Upper lobe of right lung (tissue), 1 donor: ENCODE measurements at regions not wholly inside any gene's neighbourhood (a gene's known extent, or its start where the extent isn't known, plus 50 kb on each side); places are given as distances from the start of the nearest gene placed in this dataset.

Experiments used
- ATAC-seq: fragments of 200-7000 bp; cut with Tn5 transposase; one replicate; pipeline ENCODE4 v1.9.1; 2020; ENCODE audit warnings: mild to moderate bottlenecking, moderate library complexity
- DNase-seq: peaks from one replicate; pipeline ENCODE4 v3.0.0-alpha.2; 2020
- H3K27ac ChIP-seq: fragments of 200-600 bp; one replicate; pipeline ENCODE4 v1.8.0; 2022
- H3K27me3 ChIP-seq: fragments of 200-600 bp; one replicate; pipeline ENCODE4 v1.8.0; 2022; ENCODE audit warnings: mild to moderate bottlenecking
- H3K36me3 ChIP-seq: fragments of 200-600 bp; one replicate; pipeline ENCODE4 v1.8.0; 2022
- H3K4me1 ChIP-seq: fragments of 200-600 bp; one replicate; pipeline ENCODE4 v1.8.0; 2022
- H3K4me3 ChIP-seq: fragments of 200-600 bp; one replicate; pipeline ENCODE4 v1.8.0; 2022; ENCODE audit warnings: mild to moderate bottlenecking
- H3K9me3 ChIP-seq: fragments of 200-600 bp; one replicate; pipeline ENCODE4 v1.8.0; 2022
- CTCF ChIP-seq: fragments of 200-600 bp; IDR thresholded peaks from one replicate; pipeline ENCODE4 v1.8.0; 2022; ENCODE audit warnings: antibody characterized with exemption
- intact Hi-C: fragments of 100-400 bp; cut with DNase I; formaldehyde crosslinking; loops from one replicate; pipeline ENCODE4 v1.11.0; 2022
- donor health status: DM: no; HTN: yes; CAD: no; lungs with severe emphysema.

GRCh38 chrX:25851141-25851540 lies 287.0 kb upstream of the MAGEB18 start:
- intact Hi-C loops: no loop called here
- Histone ChIP-seq H3K27me3 (no peaks in the 10 kb centered on the region), H3K9me3 (no peaks in the 10 kb centered on the region), H3K4me3 (no peak overlapping the region), H3K4me1 (no peaks in the 10 kb centered on the region), H3K36me3 (no peaks in the 10 kb centered on the region), H3K27ac (no peak overlapping the region)
- ATAC-seq (no peak), DNase-seq (no peak)
- no peak for TF ChIP-seq CTCF

GRCh38 chrX:25853002-25853479 lies 285.1 kb upstream of the MAGEB18 start:
- TF ChIP-seq CTCF: no peak
- Histone ChIP-seq H3K4me3 (no peak overlapping the region), H3K27ac (no peak overlapping the region), H3K36me3 (no peaks in the 10 kb centered on the region), H3K4me1 (no peaks in the 10 kb centered on the region), H3K27me3 (no peaks in the 10 kb centered on the region), H3K9me3 (no peaks in the 10 kb centered on the region)
- intact Hi-C loops: no loop called here
- no peak for ATAC-seq
- no peak for DNase-seq

GRCh38 chrX:25858273-25858880 lies 279.8 kb upstream of the MAGEB18 start:
- intact Hi-C loops: no loop called here
- no peak for TF ChIP-seq CTCF
- Histone ChIP-seq H3K4me1 (no peaks in the 10 kb centered on the region), H3K9me3 (no peaks in the 10 kb centered on the region), H3K27me3 (no peaks in the 10 kb centered on the region), H3K4me3 (no peak overlapping the region), H3K27ac (no peak overlapping the region), H3K36me3 (no peaks in the 10 kb centered on the region)
- ATAC-seq (no peak), DNase-seq (no peak)

- H3K27me3 ChIP-seq: no peaks in the 10 kb centered on the region
- no peak overlapping the region for H3K27ac ChIP-seq
- ATAC-seq (no peak), DNase-seq (no peak)
- no peaks in the 10 kb centered on the region for H3K4me1 ChIP-seq
- H3K4me3 ChIP-seq: no peak overlapping the region
- H3K9me3 ChIP-seq: no peaks in the 10 kb centered on the region
- no peak for TF ChIP-seq CTCF
- no peaks in the 10 kb centered on the region for H3K36me3 ChIP-seq
- intact Hi-C loops: no loop called here
Observed at GRCh38 chrX:25860322-25860721, 277.8 kb upstream of the MAGEB18 start.

GRCh38 chrX:25869761-25870160 lies 268.4 kb upstream of the MAGEB18 start:
- Histone ChIP-seq H3K36me3 (no peaks in the 10 kb centered on the region), H3K4me1 (no peaks in the 10 kb centered on the region), H3K4me3 (no peak overlapping the region), H3K27me3 (no peaks in the 10 kb centered on the region), H3K9me3 (no peaks in the 10 kb centered on the region), H3K27ac (no peak overlapping the region)
- ATAC-seq (no peak), DNase-seq (no peak)
- intact Hi-C loops: no loop called here
- no peak for TF ChIP-seq CTCF

GRCh38 chrX:25872786-25873185 lies 265.4 kb upstream of the MAGEB18 start:
- no peaks in the 10 kb centered on the region for H3K36me3 ChIP-seq
- no peak for TF ChIP-seq CTCF
- no peak overlapping the region for H3K27ac ChIP-seq
- no peaks in the 10 kb centered on the region for H3K27me3 ChIP-seq
- DNase-seq (no peak), ATAC-seq (no peak)
- H3K4me3 ChIP-seq: no peak overlapping the region
- no peaks in the 10 kb centered on the region for H3K9me3 ChIP-seq
- no peaks in the 10 kb centered on the region for H3K4me1 ChIP-seq
- intact Hi-C loops: no loop called here
